HG03457 (cell line): ENCODE measurements at regions not wholly inside any gene's neighbourhood (a gene's known extent, or its start where the extent isn't known, plus 50 kb on each side); places are given as distances from the start of the nearest gene placed in this dataset.

Experiments used
- ATAC-seq: cut with Tn5 transposase; IDR thresholded peaks from one replicate; pipeline ENCODE4 v1.9.1; 2021; ENCODE audit warnings: moderate number of reproducible peaks; ENCODE audit not compliant: unreplicated experiment

DNA sequence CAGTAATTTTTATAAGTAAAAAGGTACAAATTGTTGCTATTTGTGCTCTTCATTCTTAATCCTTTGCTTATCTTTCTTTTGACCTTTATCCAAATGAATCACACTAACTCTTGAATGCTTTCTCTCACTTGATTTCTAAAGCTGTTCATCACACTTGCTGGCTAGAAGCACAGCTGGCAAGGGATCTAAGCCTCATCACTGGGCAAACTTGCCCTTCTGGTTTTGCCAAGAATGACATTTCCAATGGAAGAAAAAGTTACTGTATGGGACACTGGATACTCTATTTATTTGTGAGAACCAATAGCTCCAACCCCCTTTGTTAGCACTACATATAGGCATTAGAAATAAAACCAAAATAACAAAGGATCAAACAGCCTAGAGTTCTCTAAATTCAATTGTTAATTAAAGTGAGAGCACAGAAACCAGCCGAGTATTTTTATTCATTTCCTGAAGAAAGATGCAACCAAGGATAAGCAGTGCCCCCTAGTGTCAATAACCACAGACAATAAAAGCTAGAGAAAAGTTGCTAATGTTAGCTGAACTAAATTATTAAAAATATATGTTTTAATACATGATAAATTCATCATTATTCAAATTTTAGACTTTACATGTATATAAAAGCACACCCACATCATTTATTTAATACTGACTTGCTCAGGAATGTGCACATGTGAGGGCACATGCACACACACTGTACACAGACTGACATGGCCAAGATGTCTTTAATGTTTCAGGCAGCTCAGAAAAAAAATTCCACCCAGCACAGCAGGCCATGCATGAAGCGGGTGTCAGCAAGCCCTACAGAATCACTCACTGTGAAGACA is 59.8 kb upstream of the POU5F2 start:
- ATAC-seq = no peak

DNA sequence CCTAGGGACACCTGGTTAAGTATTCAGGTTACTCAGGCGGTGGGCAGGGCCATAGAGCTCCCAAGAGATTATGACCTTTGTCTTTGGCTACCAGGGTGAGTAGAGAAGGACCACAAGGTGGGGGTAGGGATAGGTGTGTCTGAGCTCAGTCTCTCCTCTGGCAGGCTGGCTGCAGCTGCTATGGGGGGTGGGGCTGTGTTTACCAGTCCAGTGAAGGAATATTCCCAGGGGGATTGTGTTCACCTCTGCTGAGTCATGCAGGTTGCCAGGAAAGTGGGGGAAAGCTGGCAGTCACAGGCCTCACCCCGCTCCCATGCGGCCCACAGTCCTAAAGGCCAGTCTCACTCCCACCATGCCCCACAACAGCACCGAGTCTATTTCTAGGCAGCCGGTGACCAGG is 53.6 kb upstream of the POU5F2 start:
- ATAC-seq = no peak

GRCh38 chr5:93793159-93793781 is 51.9 kb upstream of the POU5F2 start:
- no peak for ATAC-seq

GRCh38 chr5:93791518-93791972 is 50.1 kb upstream of the POU5F2 start:
- ATAC-seq = no peak
